ENCODE measurements at regions not wholly inside any gene's neighbourhood (a gene's known extent, or its start where the extent isn't known, plus 50 kb on each side); places are given as distances from the start of the nearest gene placed in this dataset.
A peak's percentile ranks its signal among the peaks of the same experiment; 100 is the strongest.
"Not testable (repeated sequence)": the region's sequence is repeated elsewhere in the genome, so short reads cannot be mapped to it uniquely, and the experiment has no call there.

- DNase-seq (ENCODE audit: low read depth) = peak; percentile 24
Measured at GRCh38 chr2:32874931-32875330, 71.8 kb upstream of the LTBP1 start.

DNA sequence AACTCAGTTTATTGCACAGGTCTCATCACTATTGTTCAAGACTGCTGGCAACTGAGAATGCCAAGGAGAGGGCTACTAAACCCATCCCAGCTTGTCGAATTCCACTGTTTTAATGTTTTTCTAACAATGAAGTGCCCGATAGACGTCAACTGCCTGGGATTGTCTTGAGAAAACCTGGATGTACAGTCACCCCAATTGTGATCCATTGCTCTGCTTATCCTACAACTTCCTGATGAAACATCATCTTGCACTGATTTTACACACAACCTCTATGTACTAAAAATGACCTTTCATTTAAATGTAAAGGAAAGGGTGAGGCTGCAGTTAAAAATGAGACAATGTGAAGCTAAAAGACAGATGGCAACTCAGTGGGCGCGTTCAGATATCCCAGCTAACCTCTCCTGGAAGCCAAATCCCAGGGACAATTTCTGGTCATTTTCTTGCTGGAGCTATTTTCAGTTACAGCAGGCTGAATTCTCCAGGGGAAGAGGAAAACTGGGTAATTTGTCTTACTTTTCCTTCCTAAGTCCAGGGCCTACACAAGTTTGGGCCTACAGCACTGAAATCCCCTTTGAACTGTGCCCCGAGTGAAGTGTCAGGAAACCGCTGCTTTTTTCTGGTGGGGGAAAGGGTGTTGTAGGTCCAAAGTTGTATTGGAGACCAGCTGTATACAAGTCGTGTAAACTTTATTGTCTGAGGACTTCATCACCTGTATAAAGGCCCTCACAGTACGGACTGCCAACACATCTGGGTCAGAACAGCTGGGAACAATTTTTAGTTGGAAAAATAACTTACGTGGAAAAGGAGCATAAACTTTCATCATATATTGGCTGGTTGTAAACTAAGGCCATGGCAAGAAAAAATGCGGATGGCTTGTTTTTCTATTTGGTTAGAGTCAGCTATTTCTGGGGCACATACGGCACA is 68.9 kb upstream of the LTBP1 start:
- DNase-seq (ENCODE audit: low read depth) = no peak

DNA sequence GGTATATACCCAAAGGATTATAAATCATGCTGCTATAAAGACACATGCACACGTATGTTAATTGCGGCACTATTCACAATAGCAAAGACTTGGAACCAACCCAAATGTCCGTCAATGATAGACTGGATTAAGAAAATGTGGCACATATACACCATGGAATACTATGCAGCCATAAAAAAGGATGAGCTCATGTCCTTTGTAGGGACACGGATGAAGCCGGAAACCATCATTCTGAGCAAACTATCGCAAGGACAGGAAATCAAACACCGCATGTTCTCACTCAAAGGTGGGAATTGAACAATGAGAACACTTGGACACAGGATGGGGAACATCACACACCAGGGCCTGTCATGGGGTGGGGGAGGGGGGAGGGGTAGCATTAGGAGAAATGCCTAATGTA is 66.8 kb upstream of the LTBP1 start:
- DNase-seq (ENCODE audit: low read depth) = not testable (repeated sequence)

- peak; percentile 93 for DNase-seq (ENCODE audit: low read depth)
Measured at GRCh38 chr2:32882816-32883810, 63.6 kb upstream of the LTBP1 start.

- DNase-seq (ENCODE audit: low read depth) = peak; percentile 43
Measured at GRCh38 chr2:32884346-32884745, 62.4 kb upstream of the LTBP1 start.

DNA sequence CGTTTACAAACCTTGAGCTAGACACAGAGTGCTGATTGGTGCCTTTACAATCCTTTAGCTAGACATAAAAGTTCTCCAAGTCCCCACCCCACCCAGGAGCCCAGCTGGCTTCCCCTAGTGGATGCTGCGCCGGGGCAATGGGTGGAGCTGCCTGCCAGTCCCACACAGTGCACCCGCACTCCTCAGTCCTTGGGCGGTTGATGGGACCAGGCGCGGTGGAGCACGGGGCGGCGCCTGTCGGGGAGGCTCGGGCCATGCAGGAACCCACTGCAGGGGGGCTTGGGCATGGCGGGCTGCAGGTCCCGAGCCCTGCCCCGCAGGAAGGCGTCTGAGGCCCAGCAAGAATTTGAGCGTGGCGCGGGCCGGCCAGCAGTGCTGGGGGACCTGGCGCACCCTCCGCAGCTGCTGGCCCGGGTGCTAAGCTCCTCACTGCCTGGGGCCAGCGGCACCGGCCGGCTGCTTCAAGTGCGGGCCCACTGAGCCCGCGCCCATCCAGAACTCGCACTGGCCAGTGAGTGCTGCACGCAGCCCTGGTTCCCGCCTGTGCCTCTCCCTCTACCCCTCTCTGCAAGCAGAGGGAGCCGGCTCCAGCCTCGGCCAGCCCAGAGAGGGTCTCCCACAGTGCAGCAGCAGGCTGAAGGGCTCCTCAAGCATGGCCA is 60.2 kb upstream of the LTBP1 start:
- not testable (repeated sequence) for DNase-seq (ENCODE audit: low read depth)

- no peak for DNase-seq (ENCODE audit: low read depth)
Measured at GRCh38 chr2:32887125-32887524, 59.6 kb upstream of the LTBP1 start.

DNA sequence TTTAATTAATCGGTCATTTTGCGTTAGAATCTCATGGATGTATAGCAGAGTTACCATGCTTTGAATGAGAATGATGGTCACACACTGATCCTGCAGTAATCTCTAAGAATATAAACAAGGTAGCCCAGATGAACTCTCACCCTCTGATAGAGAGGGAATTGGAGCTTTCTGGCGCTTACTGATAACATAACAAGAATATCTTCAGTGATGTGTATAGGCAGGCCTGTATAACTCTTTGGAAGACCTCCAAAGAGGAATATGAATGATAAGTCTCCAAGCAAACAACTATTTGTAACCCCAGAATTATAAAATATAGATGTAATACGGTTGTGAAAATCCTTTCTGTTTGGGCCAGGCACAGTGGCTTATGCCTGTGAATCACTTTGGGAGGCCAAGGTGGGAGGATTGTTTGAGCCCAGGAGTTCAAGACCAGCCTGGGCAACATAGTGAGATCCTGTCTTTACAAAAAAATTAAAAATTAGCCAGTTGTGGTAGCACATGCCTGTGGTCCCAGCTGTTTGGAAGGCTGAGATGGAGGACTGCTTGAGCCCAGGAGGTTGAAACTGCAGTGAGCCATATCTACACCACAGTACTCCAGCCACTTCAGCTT is 52.5 kb upstream of the LTBP1 start:
- no peak for DNase-seq (ENCODE audit: low read depth)

DNA sequence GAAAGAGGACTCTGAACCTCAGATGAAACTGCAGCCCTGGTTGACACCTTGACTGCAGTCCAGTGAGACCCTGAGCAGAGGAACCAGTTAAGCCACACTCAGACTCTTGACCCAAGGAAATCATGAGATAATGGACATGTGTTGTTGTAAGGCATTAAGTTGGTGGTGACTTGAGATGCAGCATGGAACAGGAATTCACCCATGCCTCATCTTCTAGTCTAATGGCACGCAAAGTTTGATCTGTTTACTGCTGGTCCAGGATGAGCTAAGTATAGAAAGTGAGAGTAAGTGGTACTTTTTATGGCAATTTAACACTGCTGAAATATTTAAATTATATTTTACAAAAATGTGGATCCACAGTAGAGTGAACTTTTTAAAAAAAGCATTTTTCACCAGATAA is 51.3 kb upstream of the LTBP1 start:
- DNase-seq (ENCODE audit: low read depth) = peak; percentile 13
